Cerebellar nuclear complex (tissue), 1 donor: ENCODE measurements at regions not wholly inside any gene's neighbourhood (a gene's known extent, or its start where the extent isn't known, plus 50 kb on each side); places are given as distances from the start of the nearest gene placed in this dataset.

Experiments used
- DNase-seq, 2 experiments: peaks; one replicate each; lab custom pipeline; 2025; lab: John Stamatoyannopoulos, UW

- DNase-seq: no peak
These were observed 165.5 kb upstream of the HAAO start for GRCh38 chr2:42957861-42958301.

- no peak for DNase-seq
These were observed 164.9 kb upstream of the HAAO start for GRCh38 chr2:42957109-42957860.

- DNase-seq: no peak
These were observed 162.0 kb upstream of the HAAO start for GRCh38 chr2:42954227-42954962.

- DNase-seq: no peak
These were observed 160.8 kb upstream of the HAAO start for GRCh38 chr2:42953216-42953615.

- no peak for DNase-seq
These were observed 159.0 kb upstream of the HAAO start for GRCh38 chr2:42951263-42951938.

- DNase-seq: no peak
These were observed 156.7 kb upstream of the HAAO start for GRCh38 chr2:42949125-42949524.

GRCh38 chr2:42947809-42948600 lies 155.6 kb upstream of the HAAO start:
- DNase-seq: no peak

GRCh38 chr2:42944779-42945415 lies 152.5 kb upstream of the HAAO start:
- no peak for DNase-seq

- DNase-seq: no peak
These were observed 150.7 kb upstream of the HAAO start for GRCh38 chr2:42942990-42943493.

GRCh38 chr2:42942214-42942989 lies 150.0 kb upstream of the HAAO start:
- DNase-seq: no peak

GRCh38 chr2:42941633-42942176 lies 149.3 kb upstream of the HAAO start:
- DNase-seq: no peak

- no peak for DNase-seq
These were observed 147.2 kb upstream of the HAAO start for GRCh38 chr2:42939411-42940206.

GRCh38 chr2:42938671-42939370 lies 146.4 kb upstream of the HAAO start:
- no peak for DNase-seq

- DNase-seq: no peak
These were observed 144.9 kb upstream of the HAAO start for GRCh38 chr2:42937171-42937875.

- DNase-seq: no peak
These were observed 143.6 kb upstream of the HAAO start for GRCh38 chr2:42935692-42936671.

- DNase-seq: no peak
These were observed 142.3 kb upstream of the HAAO start for GRCh38 chr2:42934580-42935186.
